Eye (tissue), 1 donor: ENCODE measurements at regions not wholly inside any gene's neighbourhood (a gene's known extent, or its start where the extent isn't known, plus 50 kb on each side); places are given as distances from the start of the nearest gene placed in this dataset.
"Not testable (repeated sequence)": the region's sequence is repeated elsewhere in the genome, so short reads cannot be mapped to it uniquely, and the experiment has no call there.

Source experiments
- DNase-seq: peaks from one replicate; pipeline ENCODE4 v3.0.0-alpha.2; 2015

DNA sequence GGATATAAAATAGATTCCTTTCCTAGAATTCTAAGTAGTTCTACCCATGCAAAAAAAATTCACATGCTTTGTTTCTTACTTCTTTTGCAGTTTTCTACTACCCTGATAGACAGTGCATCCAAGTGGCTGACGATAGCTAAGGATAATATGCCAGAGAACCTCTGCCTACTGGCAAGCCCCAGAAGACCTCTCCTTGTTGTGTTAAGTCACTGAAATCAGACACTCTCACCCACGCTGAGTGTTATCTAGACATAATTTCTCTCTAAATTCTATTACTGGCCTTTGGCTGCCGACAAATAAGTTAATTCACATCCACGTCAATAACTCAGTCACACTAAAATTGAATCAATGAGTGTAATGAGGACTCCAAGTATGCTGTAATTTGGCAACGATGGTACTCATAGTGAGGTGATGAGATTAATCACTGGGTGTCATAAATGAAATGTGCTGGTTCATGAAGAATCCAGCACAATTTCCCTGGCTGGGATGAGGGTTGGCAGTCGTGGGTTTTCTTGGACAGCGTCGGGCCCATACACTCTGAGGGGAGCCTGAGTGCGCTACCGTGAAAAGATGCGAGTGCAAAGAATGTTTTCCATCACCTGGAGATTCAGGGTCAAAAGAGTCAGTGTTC lies 354.8 kb upstream of the TMEM132C start:
- DNase-seq, result no peak

DNA sequence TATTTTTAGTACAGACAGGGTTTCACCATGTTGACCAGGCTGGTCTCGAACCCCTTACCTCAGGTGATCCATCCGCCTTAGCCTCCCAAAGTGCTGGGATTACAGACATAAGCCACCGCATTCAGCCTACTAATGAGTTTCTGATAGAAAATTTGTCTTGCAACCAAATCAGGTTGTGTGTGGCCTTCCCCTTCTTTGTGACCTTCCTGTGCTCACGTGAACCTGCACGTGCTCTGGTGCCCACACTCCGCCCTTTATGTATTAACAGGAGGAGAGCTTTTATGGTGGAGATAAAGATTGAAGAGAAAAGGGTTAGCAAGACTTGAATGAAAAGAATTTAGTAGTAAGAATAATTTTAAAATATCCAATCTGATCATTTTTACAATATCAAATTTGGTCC lies 343.5 kb upstream of the TMEM132C start:
- DNase-seq, result no peak

DNA sequence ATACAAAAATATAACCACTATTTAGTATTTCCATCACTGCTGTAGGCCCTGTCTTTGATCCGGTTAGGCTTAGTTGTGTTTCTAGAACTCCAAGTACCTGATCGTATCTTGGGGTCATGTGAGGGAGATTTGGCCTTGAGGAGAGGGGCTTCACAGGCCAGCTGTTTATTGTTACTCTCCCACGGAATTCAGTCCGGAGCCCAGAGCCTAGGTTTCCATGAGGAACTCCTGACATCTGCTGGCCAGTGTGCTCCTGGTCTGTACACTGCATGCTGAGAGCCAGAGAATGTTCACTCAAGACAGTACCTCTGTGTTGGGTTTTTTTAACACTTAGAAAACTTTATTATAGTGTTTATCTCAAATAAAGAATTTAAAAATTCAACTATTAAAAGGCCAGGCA lies 341.0 kb upstream of the TMEM132C start:
- DNase-seq, result peak; percentile 83

DNA sequence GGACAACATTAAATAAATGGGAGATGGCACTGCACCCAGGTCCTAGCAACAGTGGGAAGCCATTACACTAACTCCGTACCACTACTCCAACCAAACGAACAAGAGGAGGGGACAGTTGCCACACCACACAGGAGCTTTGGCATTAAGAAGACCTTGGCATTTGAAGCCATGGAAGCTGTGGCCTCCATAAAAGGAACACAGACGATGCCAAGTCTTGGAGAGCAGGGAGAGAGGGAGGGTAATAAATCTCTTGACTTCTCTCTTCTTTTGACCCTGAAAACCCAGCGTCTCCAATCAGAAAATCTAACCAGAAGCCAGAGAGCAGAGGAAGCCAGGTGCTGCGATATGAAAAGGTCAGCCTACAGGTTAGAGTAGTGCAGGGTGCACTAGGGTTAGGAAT lies 338.8 kb upstream of the TMEM132C start:
- DNase-seq, result no peak

DNA sequence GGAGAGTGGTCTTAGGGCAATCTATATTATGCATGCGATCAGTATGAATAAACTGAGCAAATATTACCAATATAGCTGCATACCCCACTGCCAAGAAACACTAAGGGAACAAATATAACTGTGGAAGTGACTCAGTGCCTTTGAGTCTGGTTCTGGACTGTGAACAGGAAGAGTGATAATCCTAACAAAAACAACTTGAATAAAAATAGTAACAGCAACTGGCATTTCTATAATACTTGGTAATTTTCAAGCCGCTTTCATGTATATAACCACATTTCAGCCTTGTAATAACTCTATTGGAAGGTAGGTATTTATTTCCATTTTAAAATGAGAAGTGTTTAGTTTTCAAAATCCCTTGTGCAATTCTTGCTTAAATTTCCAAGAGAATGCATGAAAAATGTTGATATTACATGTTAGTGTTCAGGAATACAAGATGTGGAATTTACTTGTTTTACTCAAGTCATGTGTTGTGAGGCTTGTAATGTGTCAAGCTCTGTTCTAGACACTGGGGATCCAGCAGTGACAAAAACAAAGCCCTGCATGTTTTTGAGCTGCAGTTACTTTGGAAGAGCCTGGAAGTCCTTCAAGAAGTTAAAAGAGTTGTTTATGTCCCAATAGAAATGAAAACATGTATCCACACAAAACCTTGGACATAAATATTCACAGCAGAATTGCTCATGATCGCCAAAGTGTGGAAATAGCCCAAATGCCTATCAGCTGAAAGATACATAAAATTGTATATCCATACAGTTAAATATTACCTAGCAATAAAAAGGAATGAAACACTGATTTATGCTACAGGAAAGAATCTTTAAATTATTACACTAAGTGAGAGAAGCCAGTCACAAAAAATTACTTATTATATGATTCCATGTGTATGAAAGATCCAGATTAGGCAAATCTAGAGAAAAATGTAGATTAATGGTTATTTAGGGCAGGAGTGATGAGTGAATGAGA lies 338.1 kb upstream of the TMEM132C start:
- DNase-seq, result no peak

DNA sequence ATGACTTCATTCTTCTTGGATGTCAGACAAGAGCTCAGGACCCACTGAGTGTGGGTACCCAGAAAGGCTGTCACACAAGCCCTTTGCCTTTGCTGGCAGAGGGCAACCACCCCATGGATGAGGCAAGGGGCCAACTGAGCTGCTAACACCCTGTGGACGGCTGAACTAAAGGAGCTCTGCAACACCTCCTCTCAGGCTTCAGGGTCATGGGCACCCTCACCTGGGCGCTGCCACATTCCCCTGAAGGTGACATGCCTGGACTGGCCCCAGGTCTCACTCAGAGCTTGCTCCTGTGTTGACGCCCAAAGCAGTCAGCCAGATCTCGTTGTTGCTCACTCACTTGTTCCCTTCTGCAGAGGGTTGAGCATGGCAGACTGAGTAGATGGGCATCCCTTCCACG lies 336.8 kb upstream of the TMEM132C start:
- DNase-seq, result no peak

DNA sequence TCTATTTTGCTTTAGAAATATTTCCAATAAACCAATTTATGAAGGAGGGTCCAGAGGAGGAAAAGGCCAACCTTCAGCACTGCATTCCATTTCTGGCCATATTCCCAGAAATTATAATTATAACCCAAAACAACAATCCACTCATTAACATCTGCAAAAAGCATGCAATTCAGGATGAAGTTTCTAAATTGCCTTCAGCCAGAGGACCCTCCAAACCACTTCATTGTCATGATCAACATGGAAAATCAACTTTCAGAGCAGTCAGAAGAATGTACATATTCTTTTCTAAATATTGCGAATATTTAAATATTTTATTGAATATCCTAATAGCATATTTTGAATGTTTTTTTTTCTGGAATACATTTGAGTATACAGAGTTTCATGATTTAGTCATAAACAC lies 332.6 kb upstream of the TMEM132C start:
- no peak for DNase-seq

DNA sequence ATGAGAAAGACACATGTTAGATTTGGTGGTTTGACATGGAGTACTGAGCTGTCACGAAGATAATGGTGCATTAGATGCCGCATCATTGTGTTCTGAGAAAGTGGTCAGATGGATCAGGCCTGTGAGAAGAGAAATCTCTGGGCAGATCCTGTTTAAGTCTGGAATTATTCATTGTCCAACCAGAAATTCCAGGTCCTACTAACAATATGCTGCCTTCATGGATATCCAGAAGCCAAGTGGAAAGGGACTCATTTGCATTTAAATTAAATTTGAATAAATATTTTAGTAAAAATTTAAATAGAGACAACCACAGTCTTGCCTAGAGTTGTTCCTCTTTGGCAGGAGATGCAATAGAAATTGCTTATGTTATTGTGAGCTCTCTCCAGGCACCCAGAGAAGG lies 330.5 kb upstream of the TMEM132C start:
- DNase-seq, result no peak

DNA sequence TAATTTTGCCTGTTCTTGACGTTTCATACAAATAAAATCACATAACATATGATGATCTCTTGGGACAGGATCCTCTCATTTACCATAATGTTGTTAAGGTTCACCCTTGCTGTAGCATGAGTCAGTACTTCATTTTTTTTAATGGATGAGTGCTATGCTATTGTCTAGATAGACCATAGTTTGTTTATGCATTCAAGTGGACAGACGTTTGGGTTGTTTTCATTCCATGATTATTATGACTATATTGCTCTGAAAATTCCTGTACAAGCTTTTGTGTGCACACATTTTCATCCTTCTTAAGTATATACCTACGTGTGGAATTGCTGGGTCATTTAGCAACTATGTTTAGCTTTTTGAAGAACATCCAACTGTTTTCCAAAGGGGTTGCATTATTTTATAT lies 325.6 kb upstream of the TMEM132C start:
- DNase-seq, result no peak

DNA sequence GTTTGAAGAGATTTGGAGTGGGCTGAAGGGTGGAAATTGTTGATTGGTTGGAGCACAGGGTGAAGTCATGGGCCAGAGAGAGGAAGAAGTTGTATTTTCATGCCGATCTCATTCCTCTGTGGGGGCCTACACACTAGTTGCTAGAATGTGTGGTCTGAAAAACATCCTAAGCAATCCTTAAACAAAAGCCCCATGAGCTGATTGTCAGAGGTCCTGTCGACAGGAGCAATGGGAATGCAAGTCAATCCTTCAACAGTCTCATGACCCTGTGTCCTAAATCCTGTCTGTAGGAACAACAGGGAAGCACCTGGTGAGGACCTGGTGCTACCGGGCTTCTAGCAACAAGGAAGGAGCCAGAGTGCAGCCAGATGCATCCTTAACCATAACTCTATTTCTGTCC lies 324.0 kb upstream of the TMEM132C start:
- no peak for DNase-seq

DNA sequence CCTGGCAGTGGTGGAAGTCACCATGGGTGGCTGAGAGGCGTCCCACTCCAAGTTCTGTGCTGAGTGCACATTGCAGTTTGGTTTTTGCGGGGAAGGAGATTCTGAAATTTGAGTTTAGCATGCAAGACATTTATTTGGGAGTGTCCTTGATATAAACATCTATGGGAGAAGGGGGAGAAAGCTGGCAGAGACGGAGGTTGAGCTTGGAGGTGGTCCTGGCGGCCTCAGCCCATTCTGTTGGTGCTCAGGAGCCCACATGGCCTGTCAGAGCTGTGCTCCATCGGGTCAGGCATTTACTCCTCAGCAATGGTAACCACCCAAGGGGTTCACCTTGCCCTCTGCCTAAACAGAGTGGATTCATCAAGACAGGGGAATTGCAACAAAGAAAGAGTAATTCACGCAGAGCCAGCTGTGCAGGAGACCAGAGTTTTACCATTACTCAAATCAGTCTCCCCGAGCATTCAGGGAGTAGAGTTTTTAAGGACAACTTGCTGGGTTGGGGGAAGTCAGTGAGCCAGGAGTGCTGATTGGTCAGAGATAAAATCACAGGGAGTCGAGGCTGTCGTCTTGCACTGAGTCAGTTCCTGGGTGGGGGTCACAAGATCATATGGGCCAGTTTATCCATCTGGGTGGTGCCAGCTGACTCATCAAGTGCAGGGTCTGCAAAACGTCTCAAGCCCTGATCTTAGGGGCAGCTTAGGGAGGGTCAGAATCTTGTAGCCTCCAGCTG lies 323.3 kb upstream of the TMEM132C start:
- no peak for DNase-seq

DNA sequence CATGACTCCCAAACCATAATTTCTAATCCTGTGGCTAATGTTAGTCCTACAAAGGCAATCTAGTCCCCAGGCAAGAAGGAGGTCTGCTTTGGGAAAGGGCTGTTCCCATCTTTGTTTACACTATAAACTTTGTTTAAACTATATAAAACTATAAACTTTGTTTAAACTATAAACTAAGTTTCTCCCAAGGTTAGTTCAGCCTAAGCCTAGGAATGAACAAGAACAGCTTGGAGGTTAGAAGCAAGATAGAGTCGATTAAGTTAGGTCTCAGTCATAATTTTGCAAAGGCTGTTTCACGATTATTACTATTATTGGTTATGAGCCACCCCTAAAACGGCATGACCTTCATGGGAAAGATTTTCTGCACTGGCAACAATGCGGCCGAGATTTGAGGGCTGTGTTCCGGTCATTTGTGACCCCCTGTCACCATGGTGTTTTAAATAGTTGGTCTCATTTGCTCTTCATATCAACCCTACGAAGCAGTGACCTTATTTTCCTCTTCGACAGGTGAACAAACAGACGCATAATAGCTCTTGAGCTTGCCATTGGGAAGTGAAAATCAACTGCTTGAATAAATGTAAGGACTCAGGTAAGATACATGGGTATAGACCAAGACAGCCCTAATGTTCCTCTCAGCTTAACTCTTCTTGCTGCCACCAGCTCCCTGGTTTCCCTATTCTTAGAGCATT lies 322.6 kb upstream of the TMEM132C start:
- DNase-seq, result no peak

DNA sequence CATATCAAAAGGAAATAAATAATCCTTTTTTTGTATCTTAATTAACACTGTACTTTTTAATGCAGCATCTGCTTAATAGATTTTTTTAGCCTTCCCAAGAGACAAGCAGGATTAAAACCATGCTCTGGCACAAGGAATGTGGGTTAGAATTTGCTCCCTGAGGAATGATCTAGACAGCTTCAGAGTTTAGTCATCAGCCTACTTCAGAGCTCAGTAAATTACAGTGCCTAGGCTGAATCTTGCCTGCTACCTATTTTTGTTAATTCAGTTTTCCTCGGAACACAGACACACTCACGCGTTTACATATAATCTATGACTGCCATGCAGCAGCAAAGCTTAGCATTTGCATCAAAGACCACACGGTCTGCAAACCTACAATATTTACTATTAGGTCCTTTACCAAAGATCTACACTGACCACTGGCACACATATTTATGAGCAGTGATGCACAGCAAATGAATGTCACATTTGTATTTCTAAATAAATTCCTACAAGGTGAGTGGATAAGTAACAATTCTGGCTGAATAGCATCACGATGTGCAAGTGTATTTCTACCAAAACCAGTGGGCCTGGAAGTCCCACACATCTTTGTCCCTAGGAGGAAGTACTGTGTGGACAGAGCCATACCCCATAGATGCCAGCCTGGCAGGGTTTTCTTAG lies 309.8 kb upstream of the TMEM132C start:
- no peak for DNase-seq

DNA sequence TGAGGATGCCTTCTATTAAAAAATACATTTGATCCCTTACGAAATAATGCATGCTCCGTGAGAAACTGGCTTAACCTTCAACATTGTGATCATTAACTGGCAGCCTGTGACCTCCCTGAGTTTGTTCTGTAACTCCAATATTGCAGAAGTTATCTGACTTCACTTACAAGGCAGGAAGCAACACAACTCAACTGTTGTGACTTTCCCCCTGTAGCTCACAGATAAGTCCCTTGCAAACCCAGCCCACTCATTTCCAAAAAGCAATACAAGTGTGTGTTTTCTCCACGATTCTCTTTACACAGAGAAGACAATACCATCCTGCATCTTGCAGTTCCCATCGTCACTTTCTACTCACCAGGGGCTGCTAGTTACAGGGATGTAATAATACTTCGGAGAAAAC lies 304.7 kb upstream of the TMEM132C start:
- no peak for DNase-seq

DNA sequence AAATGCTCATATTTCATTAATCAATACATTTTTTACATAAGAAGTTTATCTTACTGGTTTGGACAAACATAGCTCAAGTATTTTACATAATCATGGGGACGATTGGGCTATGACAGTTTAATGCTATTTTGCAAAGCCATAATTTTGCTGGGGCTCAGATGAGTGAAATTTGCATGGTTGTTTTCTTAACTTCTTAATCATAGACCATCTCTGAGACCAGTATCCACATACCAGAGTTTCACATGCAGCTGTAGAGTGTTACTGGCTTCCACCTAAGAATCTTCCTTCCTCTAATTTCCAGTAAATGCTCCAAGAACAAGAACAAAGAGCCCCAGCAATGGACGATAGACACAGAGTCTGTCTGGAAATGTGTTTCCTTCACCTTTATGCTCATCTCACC lies 303.0 kb upstream of the TMEM132C start:
- no peak for DNase-seq

DNA sequence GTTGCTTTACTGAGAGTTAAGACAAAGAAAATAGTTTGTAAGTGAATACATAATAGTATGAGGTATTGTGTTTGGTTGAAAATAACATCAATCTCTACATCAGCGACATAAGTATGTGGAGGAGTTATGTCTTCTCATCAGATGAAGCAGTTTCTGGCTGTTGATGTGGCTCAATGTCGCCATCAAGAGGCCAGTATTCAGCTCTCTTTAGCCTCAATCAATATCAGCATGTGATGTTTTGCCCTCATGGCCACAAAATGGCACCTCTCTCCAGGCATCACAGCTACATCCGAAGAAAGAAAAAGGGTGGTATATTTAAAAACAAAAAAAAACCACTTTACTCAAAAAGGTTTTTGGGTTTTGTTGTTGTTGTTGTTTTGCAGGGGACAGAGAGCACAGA lies 302.3 kb upstream of the TMEM132C start:
- no peak for DNase-seq

DNA sequence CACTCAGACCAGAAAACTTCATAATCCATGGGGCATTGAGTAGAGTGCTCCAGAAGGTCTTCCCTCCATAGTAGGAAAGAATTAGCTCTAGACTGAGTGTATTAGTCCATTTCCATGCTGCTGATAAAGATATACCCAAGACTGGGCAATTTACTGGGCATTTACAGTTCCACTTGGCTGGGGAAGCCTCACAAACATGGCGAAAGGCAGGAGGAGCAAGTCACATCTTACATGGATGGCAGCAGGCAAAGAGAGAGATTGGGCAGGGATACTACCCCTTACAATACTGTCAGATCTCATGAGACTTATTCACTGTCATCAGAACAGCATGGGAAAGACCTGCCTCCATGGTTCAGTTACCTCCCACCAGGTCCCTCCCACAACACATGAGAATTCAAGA lies 300.6 kb upstream of the TMEM132C start:
- no peak for DNase-seq

DNA sequence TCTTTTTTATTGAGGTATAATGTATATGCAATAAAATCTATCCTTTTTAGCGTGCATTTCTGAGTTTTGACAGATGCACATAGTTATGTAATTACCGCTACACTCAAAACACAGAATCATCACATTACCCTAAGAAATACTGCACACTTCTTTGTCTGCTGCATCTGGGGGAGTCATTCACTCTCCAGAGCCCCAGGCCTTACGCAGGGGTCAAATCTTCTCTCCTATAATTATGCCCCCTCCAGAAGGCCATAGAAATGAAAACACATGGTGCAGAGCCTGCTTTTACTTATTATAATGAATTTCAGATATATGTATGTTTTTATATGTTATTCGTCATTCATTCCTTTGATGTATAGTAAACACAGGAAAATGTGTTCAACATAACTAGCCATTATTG lies 296.5 kb upstream of the TMEM132C start:
- peak; percentile 7 for DNase-seq

DNA sequence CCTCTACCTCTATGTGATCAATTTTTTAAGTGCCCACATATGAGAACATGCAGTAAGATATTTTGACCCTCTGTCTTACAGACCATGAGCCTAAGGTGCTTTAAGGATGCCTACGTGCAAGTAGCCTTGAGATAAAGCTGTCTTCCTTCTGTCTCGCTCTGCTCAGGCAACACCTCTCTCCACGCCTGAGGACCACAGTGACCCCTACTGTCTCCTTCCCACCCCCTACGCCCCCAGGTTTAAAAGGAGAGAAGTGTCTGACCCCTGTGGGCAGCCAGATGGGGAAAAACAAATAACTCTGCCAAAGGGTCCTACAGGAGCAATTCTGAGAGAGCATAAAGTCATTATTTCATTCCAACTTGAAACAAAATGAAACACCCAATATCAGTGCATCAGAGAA lies 286.4 kb upstream of the TMEM132C start:
- no peak for DNase-seq

DNA sequence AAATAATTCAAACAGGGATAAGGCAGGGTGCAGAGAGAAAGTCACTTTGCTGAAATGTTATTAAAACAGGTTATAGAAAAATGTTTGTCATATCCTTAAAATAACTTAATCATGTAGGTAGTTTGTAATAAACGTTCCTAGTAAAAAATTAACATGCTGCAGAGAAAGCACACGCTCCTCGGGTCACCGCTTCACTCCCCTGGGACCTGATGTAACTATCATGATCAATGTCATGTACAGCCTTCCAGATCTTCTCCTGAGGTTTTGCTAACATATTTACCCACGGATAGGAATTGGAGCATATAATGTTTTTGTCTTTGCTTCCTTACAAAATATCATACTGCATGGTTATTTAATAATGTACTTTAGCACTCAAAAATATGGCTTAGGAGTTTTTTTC lies 285.1 kb upstream of the TMEM132C start:
- DNase-seq, result peak; percentile 15

DNA sequence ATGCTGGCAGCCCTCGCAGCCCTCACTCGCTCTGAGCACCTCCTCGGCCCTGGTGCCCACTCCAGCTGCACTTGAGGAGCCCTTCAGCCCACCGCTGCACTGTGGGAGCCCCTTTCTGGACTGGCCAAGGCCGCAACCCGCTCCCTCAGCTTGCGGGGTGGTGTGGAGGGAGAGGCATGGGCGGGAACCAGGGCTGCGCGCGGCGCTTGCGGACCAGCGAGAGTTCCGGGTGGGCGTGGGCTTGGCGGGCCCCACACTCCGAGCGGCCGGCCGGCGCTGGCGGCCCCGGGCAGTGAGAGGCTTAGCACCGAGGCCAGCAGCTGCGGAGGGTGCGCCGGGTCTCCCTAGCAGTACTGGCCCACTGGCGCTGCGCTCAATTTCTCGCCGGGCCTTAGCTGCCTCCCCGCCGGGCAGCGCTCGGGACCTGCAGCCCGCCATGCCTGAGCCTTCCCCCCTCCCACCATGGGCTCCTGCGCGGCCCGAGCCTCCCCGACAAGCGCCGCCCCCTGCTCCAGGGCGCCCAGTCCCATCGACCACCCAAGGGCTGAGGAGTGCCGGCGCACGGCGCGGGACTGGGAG lies 283.7 kb upstream of the TMEM132C start:
- not testable (repeated sequence) for DNase-seq

DNA sequence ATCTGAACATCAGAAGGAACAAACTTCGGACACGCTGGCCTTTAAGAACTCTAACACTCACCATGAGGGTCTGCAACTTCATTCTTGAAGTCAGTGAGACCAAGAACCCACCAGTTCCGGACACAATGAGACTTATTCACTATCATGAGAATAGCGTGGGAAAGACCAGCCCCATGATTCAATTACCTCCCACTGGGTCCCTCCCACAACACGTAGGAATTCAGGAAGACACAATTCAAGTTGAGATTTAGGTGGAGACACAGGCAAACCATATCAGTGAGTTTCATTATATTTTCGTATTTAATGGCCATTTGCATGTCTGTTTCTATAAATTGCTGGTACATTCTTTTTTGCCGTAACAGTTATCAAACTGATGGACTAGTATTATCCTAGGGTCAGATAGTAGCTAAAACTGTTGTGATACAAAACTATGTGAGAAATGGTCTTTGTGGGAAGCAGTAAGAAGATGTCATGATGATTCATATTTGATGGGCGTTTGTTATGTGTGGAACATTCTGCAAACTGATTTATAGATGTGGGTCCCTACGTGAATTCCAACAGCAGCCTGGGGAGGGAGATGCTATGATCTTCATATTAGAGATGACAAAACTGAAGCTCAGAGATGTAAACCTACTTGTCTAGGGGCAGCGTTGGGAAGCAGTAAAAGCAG lies 282.4 kb upstream of the TMEM132C start:
- no peak for DNase-seq
